Body of pancreas (tissue), 4 donors: ENCODE measurements at regions not wholly inside any gene's neighbourhood (a gene's known extent, or its start where the extent isn't known, plus 50 kb on each side); places are given as distances from the start of the nearest gene placed in this dataset.

ENCODE experiments used
- POLR2A ChIP-seq, 3 donors: fragments of 450-650 bp; IDR thresholded peaks; one replicate each; pipeline ENCODE4 v1.6.1; 2016; ENCODE audit warnings: antibody characterized with exemption in 3 of 3, mild to moderate bottlenecking in 2 of 3
- TF ChIP-seq, protein P1 (sequence below), 7 experiments: fragments of 450-650 bp in 4 of 7; fragments of 200-600 bp in 3 of 7; sonication (generic) in 3 of 7; IDR thresholded peaks; one replicate each; pipeline ENCODE4 v1.5.1; 2016 to 2019; ENCODE audit warnings: antibody characterized with exemption in 7 of 7

DNA sequence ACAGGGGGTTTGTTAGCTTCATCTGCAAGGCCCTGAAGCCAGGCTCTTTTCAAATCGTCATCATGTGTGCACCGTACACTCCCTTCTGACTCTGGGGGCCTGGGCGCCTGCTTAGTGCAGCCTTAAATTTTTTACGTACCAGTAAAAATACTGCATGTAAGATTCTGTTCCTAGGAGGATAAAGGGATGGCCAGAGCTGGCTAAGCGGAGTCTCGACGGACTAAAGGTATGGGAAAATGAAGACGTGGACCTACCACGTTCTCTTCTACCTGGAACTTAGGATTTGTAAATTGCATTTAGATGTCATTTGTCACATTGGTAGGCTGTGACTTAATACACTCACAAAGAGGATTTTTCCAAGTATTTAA is 149.3 kb upstream of the AFDN start:
- TF ChIP-seq, protein P1, sequence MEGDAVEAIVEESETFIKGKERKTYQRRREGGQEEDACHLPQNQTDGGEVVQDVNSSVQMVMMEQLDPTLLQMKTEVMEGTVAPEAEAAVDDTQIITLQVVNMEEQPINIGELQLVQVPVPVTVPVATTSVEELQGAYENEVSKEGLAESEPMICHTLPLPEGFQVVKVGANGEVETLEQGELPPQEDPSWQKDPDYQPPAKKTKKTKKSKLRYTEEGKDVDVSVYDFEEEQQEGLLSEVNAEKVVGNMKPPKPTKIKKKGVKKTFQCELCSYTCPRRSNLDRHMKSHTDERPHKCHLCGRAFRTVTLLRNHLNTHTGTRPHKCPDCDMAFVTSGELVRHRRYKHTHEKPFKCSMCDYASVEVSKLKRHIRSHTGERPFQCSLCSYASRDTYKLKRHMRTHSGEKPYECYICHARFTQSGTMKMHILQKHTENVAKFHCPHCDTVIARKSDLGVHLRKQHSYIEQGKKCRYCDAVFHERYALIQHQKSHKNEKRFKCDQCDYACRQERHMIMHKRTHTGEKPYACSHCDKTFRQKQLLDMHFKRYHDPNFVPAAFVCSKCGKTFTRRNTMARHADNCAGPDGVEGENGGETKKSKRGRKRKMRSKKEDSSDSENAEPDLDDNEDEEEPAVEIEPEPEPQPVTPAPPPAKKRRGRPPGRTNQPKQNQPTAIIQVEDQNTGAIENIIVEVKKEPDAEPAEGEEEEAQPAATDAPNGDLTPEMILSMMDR (IDR thresholded peaks at IDR 0.05), result no peak
- no peak for TF ChIP-seq POLR2A (IDR thresholded peaks at IDR 0.05)
